BJ (cell line): ENCODE measurements at regions not wholly inside any gene's neighbourhood (a gene's known extent, or its start where the extent isn't known, plus 50 kb on each side); places are given as distances from the start of the nearest gene placed in this dataset.
"Not testable (repeated sequence)": the region's sequence is repeated elsewhere in the genome, so short reads cannot be mapped to it uniquely, and the experiment has no call there.

Source experiments
- CTCF ChIA-PET: fragments of 350-600 bp; formaldehyde crosslinking; extraction: SDS; loops from one replicate; lab custom pipeline; 2021; ENCODE audit warnings: antibody characterized with exemption, inconsistent platforms; lab: Yijun Ruan, JAX
- POLR2A ChIA-PET: fragments of 300-600 bp; sonication (Branson Sonifier 250); formaldehyde crosslinking; extraction: SDS; loops from one replicate; lab custom pipeline; 2021; ENCODE audit warnings: antibody characterized with exemption; lab: Charles Lee
- DNase-seq: peaks from one replicate; pipeline ENCODE4 v3.0.0-alpha.2; 2011; ENCODE audit warnings: low read depth
- H3K27me3 ChIP-seq: 2 replicates; pipeline ENCODE4 v1.6.0; 2011; ENCODE audit warnings: low read length; ENCODE audit not compliant: control insufficient read depth, insufficient read depth
- H3K36me3 ChIP-seq: 2 replicates; pipeline ENCODE4 v1.5.1; 2011; ENCODE audit warnings: low read length; ENCODE audit not compliant: control insufficient read depth, insufficient read depth
- H3K4me3 ChIP-seq: 2 replicates; pipeline ENCODE4 v1.5.1; 2011; ENCODE audit warnings: low read depth, mild to moderate bottlenecking, control low read depth, low read length
- TF ChIP-seq, protein P1 (sequence below): IDR thresholded peaks from 2 replicates; pipeline ENCODE4 v1.5.1; 2011; ENCODE audit warnings: low read depth, mild to moderate bottlenecking, control low read depth, inconsistent platforms, low read length, moderate library complexity; ENCODE audit not compliant: insufficient read depth

DNA sequence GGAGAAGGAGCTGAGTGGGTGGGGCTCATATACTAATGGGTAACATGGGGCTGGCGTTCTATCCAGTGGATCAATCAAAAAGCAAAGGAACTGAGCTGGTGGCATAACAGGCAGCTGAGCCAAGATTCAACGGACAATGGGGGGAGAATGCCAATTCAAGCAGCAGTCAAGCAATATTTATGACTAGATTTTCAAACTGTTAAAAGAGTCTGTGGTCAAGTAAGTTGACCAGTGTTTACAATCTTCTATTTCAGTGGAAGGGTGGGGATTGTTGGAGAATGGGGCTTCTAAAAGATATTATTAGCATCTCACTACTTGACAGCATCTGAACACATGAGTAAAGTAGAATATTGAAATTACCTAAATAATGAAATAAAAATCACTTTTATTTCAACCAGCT is 64.9 kb upstream of the SCRG1 start:
- ChIA-PET POLR2A (no interaction called here), CTCF (no interaction called here)
- Histone ChIP-seq H3K4me3 (no peak overlapping the region), H3K36me3 (no peaks in the 10 kb centered on the region), H3K27me3 (no peaks in the 10 kb centered on the region; the same call in 1 of the 2 replicates)
- no peak for DNase-seq
- TF ChIP-seq, protein P1, sequence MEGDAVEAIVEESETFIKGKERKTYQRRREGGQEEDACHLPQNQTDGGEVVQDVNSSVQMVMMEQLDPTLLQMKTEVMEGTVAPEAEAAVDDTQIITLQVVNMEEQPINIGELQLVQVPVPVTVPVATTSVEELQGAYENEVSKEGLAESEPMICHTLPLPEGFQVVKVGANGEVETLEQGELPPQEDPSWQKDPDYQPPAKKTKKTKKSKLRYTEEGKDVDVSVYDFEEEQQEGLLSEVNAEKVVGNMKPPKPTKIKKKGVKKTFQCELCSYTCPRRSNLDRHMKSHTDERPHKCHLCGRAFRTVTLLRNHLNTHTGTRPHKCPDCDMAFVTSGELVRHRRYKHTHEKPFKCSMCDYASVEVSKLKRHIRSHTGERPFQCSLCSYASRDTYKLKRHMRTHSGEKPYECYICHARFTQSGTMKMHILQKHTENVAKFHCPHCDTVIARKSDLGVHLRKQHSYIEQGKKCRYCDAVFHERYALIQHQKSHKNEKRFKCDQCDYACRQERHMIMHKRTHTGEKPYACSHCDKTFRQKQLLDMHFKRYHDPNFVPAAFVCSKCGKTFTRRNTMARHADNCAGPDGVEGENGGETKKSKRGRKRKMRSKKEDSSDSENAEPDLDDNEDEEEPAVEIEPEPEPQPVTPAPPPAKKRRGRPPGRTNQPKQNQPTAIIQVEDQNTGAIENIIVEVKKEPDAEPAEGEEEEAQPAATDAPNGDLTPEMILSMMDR: no peak

DNA sequence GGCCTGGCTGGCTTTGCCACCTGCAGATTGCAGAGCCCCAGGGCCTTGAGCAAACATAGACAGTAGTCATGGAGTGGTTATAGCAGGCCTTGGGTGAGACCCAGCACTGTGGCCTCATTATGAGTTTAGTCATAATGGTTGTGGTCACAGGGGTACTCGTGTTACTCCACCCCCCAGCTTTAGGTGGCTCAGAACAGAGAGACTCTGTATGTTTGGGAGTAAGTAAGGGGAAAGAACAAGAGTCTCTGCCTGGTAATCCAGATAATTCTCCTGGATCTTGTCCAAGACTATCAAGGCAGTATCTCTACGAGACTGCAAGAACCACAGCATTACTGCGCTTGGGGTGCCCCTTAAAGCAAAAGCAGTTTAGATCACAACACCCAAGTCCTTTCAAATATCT is 62.3 kb upstream of the SCRG1 start:
- Histone ChIP-seq H3K27me3 (no peaks in the 10 kb centered on the region; the same call in 1 of the 2 replicates), H3K4me3 (no peak overlapping the region), H3K36me3 (no peaks in the 10 kb centered on the region)
- no peak for DNase-seq
- TF ChIP-seq, protein P1: no peak
- CTCF ChIA-PET: no interaction called here
- POLR2A ChIA-PET: no interaction called here

DNA sequence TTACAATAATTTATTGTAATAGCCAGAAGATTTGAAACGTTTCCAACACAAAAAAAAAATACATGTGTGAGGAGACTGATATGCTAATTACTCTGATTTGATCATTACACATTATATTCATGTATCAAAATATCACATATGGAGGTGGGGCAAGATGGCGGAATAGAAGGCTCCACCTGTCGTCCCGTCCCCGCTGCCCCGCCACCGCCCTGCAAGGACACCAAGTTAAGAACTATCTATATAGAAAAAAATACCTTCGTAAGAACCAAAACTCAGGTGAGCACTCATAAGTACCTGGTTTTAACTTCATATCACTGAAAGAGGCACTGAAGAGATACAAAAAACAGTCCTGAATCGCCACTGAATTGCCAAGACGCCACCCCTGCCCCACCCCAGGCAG is 60.9 kb upstream of the SCRG1 start:
- POLR2A ChIA-PET: no interaction called here
- DNase-seq: no peak
- Histone ChIP-seq H3K27me3 (no peaks in the 10 kb centered on the region; the same call in 1 of the 2 replicates), H3K36me3 (no peaks in the 10 kb centered on the region), H3K4me3 (no peak overlapping the region)
- TF ChIP-seq, protein P1: no peak
- CTCF ChIA-PET: no interaction called here

DNA sequence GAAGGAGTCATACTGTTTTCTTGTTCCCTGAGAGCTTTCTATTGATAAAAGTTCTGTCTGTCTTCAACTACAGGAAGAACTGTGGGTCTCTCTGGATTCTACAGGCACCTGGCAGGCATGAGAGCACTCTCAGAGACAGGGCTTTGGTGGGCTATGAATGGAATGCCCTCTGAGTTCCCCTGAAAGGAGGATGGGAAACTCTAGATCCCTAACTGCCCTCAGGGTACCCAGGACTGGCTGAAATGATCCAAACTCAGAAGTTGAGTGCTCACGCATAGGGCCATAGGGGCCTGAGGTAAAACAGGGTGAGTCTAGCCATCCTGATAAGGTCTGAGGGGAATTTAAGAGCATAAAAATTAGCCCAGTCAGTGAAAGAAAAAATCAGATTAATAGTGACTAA is 59.0 kb upstream of the SCRG1 start:
- TF ChIP-seq, protein P1: no peak
- POLR2A ChIA-PET: no interaction called here
- CTCF ChIA-PET: no interaction called here
- Histone ChIP-seq H3K27me3 (no peaks in the 10 kb centered on the region; the same call in none of the 2 replicates), H3K4me3 (no peak overlapping the region), H3K36me3 (no peaks in the 10 kb centered on the region)
- no peak for DNase-seq

DNA sequence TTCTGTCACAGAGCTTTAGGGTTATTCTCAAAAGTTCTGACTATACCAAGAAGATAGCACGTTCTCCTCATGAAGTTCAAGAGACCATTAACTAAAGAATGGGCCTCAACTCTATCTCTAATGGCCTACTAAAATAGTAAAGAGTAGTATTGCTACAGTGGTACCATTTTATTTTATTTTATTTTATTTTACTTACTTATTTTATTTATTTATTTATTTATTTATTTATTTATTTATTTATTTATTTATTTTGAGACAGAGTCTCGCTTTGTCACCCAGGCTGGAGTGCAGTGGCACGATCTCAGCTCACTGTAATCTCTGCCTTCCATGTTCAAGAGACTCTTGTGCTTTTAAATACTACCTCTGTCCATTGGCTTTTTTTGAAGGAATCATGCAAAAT is 52.5 kb upstream of the SCRG1 start:
- CTCF ChIA-PET: interaction anchor here (1.0 to 1.7 kb wide), 2 partner anchors 22 to 26 kb away, joined by 3 to 4 read pairs; no protein-coding TSS in a partner anchor
- DNase-seq, POLR2A ChIA-PET: not testable (repeated sequence)

DNA sequence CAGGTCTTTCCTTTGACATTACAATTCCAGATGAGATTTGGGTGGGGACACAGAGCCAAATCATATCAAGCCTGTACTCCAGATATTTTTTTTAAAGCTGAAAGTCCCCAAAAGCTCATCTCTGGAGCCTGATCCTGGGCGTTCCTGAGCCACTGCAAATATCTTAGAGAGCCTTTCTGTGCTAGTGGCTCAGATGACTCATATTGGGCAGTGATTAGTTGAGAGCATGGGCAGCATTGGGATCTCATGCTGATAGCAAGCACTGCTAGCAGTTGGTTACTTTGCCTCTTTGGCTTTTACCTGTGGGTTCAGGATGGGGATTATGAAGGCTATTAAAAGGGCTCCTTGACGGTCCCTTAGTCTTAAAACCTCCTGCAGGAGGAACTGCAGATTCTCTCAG is 51.4 kb upstream of the SCRG1 start:
- Histone ChIP-seq H3K4me3 (no peak overlapping the region), H3K27me3 (peaks cover 2% of the 10 kb centered on the region; the same call in 1 of the 2 replicates), H3K36me3 (no peaks in the 10 kb centered on the region)
- TF ChIP-seq, protein P1: no peak
- ChIA-PET CTCF (no interaction called here), POLR2A (no interaction called here)
- DNase-seq: no peak

More for the DNA sequence above, 52.5 kb upstream of the SCRG1 start:
- not testable (repeated sequence) for H3K27me3 ChIP-seq, H3K4me3 ChIP-seq, H3K36me3 ChIP-seq
